HuH-7.5 (cell line): ENCODE measurements at regions not wholly inside any gene's neighbourhood (a gene's known extent, or its start where the extent isn't known, plus 50 kb on each side); places are given as distances from the start of the nearest gene placed in this dataset.

Experiments
- DNase-seq: peaks from one replicate; pipeline ENCODE4 v3.0.0; 2011; ENCODE audit warnings: low spot score

DNA sequence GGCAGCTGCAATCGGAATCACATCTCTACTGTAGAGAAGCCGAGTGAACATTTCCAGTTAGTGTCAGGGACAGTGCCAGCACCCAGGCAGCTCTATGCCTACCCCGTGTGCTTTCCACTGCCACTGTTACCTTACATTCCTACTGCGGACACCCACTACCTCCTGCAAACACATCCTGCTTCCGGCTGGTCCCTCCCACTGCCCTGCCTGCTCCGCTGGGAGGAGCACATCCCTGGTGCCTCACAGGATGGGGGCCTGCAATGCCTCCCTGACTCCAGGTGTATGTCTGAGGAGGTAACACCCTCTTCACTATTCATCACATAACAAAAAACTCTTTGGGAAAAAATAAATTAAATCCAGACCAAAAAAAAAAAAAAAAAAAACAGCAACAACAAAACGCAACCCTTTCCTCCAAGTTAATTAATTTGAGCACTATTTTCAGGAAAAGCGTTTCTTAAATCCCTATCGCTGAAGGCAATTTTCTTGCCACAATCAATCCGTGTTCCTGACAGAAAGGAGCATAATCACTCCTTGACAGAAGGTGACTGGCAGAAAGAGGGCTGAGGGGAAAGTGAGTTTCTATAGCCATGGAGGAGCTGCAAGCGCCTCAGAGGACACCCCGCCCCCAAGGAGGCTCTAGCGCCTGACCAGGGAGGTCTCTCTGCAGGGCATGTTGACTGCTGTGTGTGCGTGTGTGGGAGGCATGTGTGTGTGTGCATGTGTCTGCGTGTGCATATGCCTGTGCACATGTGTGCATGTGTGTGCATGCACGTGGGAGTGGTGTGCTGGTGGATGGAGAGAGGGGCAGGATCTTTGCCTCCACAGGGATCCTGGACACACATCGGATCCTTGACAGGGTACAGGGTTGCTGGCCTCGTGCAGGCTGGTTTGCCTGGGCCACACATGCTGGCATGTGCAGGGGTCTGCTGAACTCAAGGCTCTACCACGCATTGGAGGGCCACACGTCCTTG lies 134.8 kb upstream of the NTM start:
- no peak for DNase-seq

GRCh38 chr11:131240421-131240820 lies 130.0 kb upstream of the NTM start:
- DNase-seq, result no peak

DNA sequence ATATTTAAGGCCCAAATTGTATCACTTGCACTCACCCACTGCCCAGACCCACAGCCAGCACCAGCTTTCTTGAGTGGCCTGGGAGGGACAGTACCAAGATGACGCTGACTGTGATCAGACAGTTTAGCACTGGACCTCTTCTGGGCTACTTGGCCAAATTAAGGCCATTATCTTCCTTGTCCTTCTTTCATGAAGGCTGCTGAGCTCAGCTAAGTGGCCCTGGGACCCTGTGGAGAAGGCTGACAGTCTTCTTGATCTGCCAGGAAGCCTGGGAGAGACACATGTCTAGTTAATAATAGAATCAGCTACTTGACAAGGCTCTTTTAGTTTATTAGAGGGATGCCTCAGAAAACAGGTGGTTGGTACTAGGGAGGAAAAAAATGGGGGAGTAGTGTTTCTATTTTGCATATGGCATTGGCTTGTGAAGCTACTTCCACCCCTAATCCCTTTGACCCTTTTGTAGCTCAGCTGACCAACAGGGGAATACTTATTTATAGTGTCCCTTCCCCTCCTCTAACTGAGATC lies 127.9 kb upstream of the NTM start:
- DNase-seq, result no peak

DNA sequence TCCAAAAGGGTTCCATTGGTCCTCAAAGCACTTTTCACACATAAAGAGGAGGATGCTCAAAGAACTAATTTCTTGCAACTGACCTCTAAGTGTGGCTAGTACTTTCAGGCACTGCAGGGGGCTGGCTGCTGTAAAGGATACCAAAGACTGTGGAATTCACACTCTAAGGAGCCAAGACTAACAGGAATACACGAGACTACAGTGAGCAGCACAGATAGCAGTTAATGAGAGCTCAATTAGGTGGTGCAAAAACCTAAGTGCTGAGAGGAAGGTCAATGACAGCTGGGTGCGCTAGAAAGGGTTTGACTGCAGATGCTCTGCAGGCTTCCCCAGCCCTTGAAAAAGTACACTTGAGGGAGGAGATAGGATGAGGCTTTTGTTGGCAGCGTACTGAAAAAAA lies 124.3 kb upstream of the NTM start:
- DNase-seq, result no peak

GRCh38 chr11:131246663-131247062 lies 123.8 kb upstream of the NTM start:
- no peak for DNase-seq

GRCh38 chr11:131248588-131248987 lies 121.8 kb upstream of the NTM start:
- no peak for DNase-seq

- DNase-seq, result no peak
Measured at GRCh38 chr11:131253142-131253655, 117.2 kb upstream of the NTM start.

GRCh38 chr11:131253656-131254151 lies 116.7 kb upstream of the NTM start:
- DNase-seq, result no peak

GRCh38 chr11:131254254-131254653 lies 116.2 kb upstream of the NTM start:
- DNase-seq, result no peak

DNA sequence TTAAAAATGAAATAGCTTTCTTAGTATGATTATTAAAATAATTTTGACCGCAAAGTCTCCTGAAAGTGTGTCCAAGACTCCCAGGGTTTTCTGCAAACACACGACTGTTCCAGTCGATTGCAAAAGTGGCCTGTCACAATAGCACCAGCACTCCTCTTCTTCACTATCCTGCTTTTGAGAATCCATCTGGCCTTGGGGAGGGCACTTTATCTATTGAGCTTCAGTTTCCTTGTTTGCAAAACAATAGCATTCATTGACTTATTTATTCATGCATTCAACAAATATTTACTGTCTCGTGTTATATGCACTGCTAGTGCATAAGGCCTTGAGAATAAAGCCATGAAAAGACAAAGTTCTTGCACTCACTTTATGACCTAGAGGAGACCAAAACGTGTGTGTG lies 96.2 kb upstream of the NTM start:
- no peak for DNase-seq

- DNase-seq, result no peak
Measured at GRCh38 chr11:131275580-131275979, 94.8 kb upstream of the NTM start.

DNA sequence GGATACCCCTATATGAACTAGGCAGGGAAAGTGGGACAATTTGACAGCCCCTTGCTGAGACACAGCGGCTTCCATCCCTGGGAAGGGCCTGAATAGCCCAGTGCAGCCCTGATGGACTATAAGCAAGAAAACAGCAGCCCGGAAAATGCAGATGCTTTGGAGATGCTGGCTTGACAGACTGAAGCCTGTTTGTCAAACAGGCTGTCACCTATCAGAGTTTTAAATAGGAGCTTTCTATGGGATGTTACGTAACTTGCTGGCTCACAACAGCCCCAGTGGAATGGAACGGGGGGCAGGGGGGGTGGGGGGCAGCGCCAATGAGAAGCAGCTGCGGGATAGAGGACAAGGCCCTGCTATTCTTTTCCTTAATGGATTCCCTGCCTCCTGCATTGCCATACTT lies 91.9 kb upstream of the NTM start:
- DNase-seq, result no peak

DNA sequence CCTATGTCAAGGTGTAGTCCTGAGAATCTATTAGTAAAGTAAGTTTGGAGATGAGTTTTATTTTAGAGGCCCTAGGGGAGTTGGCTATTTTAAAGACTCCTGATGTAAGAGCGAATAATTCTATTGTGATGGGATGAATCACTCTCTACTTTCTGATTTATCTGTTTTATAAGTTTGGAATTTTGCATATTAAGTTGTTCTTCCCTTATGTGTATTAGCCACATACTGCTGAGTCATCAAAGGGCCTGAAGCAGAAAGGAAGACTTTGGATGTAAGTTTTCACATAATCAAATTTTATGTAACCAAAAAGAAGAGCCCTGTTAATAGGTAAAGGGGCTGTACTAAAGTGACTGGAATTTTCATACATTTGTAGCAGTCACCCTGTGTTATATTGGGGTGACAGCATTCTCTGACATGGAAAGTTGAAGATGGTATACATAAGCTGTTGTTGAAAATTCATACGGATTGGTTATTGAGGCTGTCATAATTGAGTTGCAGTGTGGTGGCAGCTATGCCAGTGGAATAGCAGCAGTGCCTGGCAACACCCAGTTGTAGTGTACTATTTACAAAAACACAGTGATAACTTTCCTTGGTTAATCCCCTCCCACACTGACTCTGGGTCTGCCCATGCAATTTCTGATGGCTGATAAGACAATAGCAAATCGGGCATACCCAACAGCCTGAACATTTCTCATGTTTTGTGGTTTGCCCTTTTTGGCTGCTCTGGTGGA lies 90.6 kb upstream of the NTM start:
- DNase-seq, result no peak

GRCh38 chr11:131281316-131281715 lies 89.1 kb upstream of the NTM start:
- no peak for DNase-seq

GRCh38 chr11:131284041-131284440 lies 86.4 kb upstream of the NTM start:
- no peak for DNase-seq

DNA sequence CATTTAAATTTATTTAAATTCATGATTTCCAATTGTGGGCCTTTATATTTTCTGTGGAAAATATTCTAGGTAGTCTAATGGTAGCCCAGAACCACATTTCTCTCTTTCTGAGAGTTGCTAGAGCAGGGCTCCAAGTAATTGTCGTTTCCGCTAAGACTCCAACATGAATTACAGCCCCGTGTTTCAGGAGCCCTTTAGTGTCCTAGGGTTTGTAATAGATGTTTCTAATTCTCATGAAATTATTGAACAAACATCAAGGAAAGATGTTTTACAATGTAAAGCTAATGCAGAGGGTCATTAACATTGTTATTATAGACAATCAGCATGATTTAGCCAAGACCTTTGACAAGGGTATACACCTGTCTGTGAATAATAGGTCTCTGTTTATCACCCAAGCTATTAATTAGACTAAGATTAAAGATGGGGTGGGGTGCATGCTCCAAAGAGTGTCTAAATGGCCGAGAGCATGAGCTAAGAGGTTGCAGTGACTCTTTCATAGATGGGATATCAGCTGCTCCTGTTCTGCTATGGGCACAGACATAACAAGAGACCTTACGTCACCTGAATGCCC lies 81.8 kb upstream of the NTM start:
- DNase-seq, result no peak

- no peak for DNase-seq
Measured at GRCh38 chr11:131290185-131290584, 80.2 kb upstream of the NTM start.

GRCh38 chr11:131295986-131296385 lies 74.4 kb upstream of the NTM start:
- no peak for DNase-seq

DNA sequence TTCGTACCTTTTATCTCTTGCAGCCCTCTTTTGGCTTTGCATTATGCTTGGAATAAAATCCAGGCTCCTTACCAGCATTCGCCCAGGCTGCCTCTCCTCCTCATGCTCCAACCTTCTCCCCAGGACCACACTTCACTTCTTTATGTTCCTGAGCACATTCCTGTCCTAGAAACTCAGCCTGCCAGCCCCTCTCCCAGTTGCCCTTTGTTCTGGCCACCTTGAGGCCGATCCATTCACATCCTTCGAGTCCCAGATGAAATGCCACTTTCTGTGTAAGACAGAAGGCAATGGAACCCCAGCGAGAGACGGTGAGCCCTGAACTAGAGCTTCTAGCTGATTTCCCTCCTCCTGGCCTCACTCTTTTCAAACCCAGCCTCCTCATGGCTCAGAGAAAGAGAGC lies 73.0 kb upstream of the NTM start:
- no peak for DNase-seq

DNA sequence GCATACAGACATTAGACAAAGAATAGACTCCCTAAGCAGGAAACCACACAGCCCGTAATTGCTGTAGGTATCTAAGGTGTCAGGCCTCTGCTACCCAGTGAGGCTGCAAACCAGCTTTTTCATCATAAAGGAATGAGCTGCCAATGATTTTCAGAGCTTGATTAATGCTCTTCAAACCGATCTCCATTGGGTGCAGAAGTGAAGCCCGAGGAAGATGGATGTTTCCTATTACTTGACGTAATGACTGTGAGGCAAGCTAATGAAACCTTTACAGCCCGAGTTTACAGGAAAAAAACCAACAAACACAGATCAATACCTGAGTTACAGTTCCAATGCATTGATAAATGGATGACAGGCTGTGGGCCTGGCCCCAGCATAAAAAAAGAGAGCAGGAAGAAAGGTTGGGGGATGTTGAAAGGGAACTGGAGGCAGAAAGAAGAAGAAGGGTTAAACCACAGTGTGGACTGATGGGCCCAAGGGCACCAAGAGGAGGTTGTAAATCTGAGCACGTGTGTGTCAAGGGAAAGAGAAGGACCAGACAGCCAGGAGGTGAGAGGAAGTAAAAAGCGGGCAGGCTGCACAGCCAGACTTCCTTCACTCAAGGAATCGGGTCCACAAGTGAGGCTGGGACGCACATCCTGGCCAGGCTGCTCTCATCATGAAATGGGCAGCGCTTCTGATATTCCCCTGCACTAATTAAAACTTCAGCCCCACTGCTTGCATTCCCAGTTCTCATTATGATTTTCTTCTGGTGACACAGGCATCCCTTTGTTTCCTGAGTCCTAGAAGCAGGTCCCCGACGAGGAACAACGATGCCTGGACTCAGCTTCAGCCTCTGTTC lies 70.6 kb upstream of the NTM start:
- DNase-seq, result no peak

DNA sequence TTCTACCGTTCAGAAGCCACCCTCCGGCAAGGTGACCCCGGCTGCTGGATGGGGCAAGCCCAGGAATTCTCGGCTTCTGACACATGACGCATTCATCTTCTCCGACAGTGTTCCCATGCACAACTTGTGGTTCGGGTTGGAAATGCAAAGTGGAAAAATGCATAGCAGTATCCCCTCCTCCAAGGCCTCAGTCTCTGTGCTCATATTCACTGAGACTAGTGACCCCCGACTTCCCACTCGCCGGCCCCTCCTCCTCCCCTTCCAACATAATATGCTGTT lies 70.0 kb upstream of the NTM start:
- no peak for DNase-seq

GRCh38 chr11:131301306-131301705 lies 69.1 kb upstream of the NTM start:
- DNase-seq, result no peak
